ENCODE measurements at regions not wholly inside any gene's neighbourhood (a gene's known extent, or its start where the extent isn't known, plus 50 kb on each side); places are given as distances from the start of the nearest gene placed in this dataset.

DNA sequence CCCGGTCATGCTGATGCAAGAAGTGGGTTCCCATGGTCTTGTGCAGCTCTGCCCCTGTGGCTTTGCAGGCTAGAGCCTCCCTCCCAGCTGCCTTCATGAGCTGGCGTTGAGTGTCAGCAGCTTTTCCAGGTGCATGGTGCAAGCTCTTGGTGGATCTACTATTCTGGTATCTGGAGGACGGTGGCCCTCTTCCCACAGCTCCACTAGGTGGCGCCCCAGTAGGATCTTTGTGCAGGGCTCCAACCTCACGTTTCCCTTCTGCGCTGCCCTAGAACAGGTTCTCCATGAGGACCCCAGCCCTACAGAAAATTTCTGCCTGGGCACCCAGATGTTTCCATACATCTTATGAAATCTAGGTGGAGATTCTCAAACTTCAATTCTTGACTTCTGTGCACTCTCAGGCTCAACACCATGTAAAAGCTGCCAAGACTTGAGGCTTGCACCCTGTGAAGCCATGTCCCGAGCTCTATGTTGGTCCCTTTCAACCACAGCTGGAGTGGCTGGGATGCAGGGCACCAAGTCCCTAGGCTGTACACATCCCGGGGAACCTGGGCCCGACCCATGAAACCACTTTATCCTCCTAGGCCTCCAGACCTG lies 238.4 kb upstream of the MDFIC2 start:
- peak; percentile 79 to 81 for DNase-seq

DNA sequence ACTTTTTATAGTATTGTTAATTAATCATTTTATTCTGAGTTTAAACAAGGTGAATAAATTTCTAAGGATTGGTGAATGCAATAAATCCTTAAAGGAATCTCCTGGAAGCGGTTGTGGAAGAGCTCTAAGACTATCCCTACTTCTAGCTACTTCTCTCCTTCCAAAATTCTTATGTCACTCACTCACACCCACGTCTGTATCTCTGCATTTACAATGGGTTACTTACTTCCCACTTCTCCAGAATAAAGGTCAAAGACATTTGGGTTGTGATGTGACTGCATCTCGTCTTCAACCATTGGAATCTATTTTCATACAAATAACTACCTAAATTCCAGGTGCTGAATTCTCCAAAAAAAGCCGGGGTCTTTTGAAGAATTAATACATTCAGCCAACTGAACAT lies 234.2 kb upstream of the MDFIC2 start:
- no peak for DNase-seq

DNA sequence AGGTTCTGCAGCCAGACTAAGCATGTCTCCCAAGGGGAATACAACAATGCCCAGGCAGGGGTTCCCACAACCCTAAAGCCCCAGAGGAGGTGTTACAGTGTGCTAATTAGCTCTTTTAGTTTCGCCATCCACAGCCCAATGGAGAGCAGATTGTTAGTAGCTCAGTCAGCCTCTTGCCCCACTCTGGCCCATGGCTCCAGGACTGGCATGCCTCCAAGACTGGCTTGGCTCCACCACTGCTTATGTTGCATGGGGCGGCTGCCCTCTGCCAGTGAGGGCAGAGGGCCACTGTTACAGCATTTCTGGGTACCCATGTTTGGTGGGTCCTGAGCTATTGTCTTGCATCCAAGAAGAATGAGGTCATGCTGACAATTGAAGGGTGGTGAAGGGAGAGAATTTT lies 231.1 kb upstream of the MDFIC2 start:
- no peak for DNase-seq

DNA sequence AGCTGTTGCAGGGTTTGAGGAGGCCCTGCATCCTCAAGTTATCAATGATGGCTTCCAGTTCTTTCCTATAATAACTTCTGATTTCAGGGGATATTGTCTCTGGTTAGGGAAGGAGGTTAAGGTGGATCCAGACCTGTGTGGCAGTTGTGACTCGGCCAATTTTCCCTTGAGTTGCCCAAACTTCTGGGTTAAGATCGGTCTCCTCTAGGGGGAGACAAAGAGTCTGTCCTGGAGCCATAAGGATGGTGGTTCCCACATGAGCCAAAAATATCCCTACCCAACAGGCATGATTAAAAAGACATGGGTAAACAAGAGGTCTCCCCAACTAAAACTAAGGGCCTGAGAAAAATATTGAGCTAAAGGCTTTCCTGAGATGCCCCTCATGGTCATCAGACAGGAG lies 227.5 kb upstream of the MDFIC2 start:
- no peak for DNase-seq

DNA sequence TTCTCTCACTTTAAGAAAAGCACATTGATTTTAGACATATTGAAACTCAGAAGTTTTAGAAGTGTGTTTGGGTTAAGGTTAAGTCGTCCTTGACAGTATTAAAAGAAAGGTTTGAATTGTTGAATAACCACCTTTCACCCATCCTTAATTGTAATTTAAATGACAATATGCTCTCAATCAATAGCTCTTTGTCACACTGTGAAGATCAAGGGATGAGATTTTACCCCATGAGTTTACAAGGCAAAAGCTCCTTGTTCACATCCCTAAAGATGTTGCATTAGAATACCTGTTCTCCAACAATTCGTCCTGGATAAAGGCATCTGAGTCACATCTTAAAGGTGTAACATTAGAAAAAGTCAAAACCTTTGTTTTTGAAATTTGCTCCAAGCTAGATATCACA lies 220.4 kb upstream of the MDFIC2 start:
- DNase-seq: no peak

DNA sequence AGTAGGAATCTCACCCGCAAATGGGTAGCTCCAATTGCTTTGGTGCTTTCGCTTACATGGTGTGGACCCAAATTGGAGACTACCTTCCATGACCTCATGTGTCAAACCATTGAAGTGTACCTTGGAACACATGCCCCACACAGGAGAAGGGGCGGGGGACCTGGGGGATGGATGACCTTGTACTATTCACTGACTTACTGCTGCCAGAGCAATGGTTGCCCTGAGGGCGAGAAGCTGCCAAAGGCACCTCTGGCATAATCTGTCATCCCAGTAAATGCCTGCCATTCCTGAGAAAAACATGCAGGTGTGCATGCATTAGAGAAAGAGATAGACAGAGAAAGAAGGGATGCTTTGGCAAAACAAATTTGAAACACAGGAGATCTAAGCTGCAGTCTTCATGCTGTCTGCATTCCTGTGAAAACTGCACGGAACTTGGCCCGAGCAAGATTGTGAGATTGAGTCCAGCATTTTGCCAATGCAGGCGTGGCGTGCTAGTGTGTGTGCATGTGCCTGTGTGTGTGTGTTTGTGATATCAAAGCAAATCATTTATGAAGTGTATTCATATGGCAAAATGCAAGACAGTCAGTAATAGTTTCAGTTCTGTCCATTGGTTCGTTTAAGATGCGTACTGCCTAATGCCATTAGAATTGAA lies 219.5 kb upstream of the MDFIC2 start:
- DNase-seq: no peak

DNA sequence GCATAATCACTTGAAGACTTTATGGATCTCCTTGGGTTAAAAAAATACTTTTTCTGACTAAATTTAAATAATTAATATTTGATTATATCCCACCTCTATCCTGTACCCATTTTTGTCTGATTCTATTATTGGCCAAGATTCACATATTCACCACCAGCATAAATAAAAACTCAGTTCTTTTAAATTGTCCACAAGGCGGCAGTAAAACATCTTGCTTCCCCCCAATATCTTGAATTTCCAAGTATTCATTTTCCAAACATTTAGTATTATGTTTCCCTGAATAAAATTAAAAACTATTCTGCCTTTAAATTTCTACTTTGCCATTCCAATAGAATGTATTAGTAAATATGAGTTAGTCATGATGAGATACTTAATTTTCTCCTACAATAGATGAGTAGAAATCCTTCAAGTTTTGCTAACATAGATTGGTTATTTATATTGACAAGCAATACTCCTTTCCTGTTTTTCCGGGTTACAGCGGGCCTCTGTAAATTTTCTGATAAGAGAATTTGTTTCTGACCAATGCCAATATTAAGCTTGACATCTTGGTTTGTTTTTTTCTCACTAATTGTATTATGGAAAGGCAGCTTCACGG lies 218.7 kb upstream of the MDFIC2 start:
- no peak for DNase-seq

DNA sequence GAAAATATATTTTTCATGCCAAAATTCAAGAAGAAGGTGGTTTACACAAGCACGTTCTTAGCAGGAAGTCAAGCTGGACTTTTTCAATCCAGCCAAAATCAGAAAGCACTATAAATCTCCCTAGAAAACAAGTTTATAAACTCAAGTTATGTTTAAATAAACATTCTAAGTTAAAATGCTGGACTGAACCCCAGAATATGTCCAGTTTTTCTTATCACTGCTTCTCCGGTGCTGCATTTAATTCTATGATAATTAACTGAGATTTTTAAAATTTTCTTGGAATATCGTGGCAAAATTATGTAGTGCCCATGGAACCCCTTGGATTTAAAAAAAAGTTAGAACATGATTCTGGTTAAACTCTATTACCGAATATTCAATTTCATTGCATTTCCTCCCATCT lies 218.2 kb upstream of the MDFIC2 start:
- no peak for DNase-seq

DNA sequence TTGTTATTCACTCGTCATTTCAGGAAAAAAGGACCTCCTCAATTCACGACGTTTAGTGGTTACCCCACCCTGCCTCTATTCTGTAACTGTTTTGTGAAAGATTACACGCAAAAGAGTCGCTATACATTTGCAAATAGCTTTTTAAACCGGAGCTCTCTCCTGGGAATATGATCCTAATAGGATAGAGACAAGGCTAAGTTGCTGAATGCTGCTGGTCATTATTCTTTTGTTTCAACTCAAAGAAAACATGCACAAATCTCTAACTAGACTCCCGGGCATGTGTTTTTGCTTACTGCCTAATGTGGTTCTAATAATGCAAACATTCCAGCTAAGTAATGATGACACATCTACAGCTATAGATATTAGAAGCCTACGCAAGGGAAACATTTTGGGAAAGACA lies 214.6 kb upstream of the MDFIC2 start:
- DNase-seq: no peak

DNA sequence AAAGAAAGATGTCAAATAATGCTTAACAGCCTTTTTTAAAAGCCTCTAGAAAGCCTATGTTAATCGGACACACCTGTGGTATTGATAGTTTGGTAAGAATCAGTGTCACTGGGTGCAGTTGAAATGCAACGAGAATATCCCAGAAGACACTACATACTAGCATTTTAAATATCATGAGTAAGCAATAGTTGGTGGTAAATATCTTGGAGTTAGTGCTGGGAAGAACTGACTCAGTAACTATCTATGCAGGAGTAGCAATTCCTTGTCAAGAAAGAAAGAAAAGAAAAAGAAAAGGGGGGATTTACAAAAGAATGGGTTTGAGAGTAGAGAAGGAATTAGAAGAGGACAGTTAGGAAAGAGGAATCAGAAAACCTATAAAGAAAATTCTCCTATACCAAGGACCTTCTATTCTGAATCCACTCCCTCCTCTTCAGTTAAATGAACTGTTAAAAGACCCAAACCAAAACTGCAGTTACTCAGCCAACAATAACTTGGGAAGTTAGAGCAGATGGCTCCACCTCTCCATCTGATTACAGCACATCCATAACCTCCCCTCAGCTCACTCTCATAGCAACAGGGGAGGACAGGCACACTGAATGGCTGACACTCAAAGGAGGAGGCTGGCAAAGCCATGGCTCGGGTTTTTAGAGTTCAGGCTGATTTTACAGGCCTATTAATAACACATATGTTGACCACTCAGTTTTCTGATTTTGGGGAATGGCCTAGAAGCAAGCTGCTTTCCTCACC lies 207.6 kb upstream of the MDFIC2 start:
- no peak for DNase-seq

DNA sequence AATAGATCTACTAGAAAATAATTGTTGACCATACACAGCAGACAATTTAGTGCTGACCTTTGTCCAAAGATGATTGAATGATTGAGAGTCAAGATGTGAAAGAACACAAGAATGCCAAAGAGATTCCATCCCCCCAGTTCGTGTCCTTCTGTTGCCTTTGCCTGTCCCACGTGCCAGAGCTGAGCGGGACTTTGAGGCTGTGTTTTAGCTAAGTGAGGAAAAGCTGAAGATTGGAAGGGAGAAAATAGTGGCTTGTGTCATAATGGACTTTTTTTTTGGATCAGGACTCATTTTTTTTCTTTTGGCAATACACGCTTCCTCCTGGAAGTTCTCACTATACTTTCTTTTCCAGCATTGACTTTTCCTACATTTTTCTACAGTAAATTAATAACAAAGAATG lies 206.6 kb upstream of the MDFIC2 start:
- DNase-seq: no peak

DNA sequence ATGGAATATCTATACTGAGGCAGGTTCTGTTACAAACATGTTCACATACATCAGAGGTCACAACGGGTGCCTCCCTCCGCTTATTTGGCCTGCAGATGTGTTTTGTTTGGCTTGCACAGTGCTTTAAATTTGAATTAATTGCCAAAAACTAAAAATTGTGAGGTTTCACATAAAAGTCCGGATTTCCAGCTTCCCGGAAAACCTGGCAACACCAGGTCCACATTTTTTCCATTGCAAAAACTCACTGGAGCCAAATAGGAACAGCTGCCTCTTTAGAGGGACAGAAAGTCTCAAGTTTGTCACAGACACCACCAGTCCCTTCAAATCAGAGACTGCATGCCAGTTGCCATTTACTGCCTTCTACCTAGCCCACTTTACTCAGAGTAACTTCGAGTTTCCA lies 205.9 kb upstream of the MDFIC2 start:
- no peak for DNase-seq

DNA sequence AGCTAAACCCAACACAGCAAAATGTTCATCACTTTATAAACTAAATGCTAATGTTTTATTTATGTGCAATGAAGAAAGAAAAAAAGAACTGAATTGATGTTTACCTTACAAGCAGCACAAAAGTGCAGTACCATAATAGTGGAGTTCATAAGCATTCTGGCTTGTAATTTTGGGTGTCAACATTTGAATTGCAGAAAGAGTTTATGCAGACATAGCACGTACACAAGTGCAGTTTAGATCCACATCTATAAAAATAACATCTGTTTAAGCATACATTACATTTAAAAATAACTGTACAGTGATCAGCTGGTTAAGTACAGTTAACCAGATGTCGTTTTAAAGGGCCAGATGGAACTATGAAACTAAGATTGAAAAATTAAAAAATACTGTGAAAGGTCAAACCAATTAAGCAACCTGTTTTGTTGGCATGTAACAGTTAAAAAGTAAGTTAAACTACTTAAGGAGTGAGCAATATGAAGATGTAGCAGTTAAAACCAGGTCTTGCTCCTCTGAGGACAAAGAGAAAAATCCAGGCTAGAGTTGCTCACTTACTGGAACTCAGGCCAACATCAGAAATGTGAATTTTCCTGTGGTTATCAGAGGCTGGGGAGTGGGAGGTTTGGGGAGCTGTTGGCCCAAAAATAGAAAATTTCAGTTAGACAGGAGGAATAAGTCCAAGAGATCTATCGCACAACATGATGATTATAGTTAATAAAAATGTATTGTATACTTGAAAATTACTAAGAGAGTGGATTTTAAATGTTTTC lies 204.9 kb upstream of the MDFIC2 start:
- no peak for DNase-seq

DNA sequence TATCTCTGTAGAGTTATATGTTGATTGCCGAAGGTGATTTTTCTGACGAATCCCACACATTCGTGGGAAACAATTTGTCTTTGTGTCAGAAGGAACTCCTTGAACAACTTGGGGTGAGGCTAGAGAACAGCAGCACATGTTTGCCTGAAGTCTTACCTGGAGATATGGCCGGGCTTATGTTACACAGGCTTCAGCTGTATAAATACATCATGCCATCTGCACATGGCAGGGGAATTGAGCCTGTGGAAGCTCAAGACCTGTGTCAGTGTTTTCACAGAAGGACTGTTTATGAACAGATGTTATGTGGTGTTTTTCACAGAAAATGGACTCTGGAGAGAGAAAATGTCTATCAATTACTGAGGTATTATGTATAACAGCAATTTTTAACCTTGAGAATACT lies 203.6 kb upstream of the MDFIC2 start:
- no peak for DNase-seq

DNA sequence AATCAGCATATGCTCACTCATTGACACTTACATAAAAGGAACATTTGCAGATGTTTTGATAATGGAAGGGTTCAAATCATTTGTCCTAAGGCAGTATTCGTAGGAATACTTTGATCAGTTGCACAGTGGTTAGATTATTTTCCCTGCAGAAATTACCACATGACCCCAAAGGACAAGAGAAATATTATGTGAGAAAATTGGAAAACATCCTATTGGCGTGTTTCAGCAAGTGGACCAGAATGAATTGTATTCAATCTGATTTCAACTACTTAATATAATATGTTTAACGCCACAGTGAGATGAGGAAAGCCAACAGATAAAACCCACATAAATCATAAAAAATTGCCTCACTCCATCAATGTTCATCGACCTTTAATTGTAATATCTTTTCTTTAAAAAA lies 195.0 kb upstream of the MDFIC2 start:
- DNase-seq: no peak

DNA sequence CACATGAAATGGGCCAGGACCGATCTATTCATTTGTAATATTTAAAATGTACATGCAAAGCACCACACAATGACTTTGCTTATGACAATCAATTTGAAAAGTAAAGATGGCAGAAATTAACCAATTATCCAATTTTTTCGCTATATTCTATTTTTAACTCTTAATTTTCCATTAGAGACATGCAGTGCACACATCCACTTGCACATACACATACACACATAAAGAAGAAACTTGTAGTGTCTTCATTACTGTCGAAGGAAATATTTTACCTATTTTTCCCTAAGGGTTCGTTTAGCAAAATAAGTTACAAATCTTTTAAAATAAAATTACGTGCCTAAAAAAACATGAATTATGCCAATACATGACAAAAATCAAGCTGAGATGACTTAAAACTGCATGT lies 194.3 kb upstream of the MDFIC2 start:
- no peak for DNase-seq

DNA sequence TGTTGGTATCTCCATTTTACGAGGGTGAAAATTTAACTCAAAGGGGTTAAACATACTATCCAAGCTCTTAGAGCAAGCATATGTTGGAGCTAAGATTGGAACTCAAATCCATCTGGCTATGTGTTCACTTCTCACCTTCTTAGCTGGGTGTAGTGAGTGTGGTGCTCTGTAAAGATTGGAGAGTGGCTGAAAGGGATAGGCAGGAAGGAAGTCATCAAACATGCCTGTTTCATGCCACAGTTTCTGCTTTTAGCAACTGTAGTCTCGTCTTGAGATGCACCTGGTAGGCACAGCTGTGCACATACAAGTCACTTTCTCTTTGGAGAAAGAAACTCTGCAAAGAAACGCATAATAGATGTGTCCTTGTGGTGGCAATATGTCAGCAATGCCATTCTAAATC lies 189.1 kb upstream of the MDFIC2 start:
- no peak for DNase-seq

DNA sequence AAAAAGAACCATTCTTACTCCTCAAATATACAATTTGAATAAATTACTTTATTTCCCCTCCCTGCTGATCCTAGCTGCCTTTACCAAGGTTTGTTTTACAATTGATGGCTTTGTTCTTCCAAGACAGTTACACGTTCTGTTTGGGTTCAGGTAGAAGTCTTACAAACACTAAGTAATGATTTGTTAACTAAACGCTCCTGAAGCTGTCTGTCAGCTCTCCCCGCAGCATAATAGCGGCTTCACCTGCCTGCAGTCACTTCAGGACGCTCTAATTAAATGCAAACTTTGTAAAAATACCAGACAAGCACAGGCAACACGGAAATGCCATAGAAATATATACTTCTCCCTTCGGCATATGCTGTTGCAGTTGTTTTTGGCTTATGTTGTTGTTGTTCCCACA lies 176.4 kb upstream of the MDFIC2 start:
- DNase-seq: no peak

DNA sequence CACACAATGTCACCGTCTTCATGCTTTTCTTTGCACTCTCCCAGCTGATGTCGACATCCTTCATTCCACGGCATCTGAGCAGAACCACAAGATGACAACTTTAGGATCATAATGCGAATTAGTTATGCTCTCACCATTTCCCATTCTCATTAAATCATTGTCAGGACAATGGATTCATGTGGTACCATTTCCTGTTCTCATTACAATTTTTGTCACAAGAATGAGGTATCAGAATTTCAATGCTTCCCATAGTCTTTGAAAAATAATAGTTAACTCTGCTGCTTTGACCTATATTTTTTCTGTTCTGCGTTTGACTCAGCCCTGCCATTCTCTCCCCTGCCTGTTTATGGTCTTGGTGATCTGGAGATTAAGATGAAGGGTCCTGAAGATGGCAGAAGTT lies 175.7 kb upstream of the MDFIC2 start:
- no peak for DNase-seq

DNA sequence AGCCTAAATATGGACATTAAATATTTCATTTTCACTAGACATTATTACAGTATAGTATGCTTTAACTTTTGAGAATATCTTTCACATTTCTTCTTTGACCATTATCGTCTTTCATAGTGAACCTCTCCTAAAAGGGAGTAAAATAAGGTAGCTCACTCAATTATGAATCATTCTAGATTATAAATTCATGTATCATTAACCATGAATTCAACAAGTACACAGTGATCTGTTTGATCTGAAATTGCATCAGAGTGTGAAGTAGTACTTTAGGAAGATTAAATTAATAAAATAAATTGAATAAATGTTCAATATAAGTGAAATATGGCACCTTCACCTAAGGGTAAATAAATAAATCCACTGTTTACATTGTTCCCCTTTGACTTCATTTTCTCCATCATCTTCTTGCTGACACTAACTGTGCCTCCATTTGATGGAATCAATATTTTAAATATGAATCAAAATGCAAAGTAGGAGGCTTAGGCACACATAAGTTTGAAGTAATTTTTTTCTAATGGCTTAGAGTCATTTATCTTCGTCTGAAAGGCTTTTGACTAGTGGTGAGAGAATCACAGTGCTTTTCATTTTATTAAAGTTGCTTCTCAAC lies 174.1 kb upstream of the MDFIC2 start:
- DNase-seq: no peak

DNA sequence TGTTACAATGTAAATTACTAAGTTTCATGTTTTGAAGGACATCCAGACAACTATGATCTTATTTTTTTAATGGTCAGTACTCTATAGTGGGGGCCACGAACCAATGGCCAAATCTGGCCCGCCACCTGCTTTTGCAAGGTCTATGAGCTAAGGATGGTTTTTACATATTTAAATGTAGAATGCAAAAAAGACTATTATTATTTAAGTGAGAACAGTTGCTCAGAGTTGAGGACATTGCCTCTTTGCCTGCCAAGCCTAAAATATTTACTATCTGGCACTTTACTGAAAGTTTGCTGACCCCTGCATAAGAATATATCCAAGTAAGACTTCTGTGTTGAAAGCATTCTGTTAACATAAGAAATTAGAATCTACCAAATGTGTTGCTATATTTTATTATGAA lies 163.7 kb upstream of the MDFIC2 start:
- no peak for DNase-seq

DNA sequence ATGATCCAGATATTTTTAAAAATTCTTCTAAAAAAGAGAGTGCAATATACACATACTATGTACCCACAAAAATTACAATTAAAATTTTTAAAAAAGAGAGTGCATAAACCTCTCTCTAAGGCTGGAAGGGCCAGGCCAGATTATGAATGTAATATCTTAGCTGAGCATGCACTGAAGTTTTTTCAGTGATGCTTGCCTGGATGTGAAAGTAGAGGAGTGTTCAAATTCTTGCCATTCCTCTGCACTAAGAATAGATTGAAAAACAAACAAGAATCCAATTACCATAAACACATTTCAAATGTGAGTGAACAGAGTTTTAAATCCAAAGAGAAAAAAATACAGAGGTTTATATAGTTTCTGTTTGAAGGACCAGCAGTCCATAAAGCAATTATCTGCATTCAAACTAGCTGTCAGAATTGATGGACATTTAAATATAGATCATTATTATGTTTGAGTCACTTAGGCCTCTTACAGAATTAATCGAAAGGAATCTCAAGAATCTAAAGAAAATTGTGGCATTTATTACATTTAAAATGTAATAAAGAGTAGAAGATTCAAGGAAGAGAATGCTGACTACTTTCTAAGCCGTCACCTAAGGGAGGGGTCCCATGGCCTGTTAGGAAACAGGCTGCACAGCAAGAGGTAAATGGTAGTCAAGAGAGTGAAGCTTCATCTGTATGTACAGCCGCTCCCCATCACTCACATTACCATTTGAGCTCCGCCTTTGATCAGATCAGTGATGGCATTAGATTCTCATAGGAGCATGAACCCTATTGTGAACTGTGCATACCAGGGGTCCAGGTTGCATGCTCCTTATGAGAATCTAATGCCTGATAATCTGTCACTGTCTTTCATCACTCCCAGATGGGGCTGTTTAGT lies 159.3 kb upstream of the MDFIC2 start:
- DNase-seq: no peak

Measured in activated T-cell treated with anti-CD3 and anti-CD28 coated beads, Interleukin-2, amount 50 U/mL, for 48 hours (primary cell).